SU-DHL-6 (cell line): ENCODE measurements at regions not wholly inside any gene's neighbourhood (a gene's known extent, or its start where the extent isn't known, plus 50 kb on each side); places are given as distances from the start of the nearest gene placed in this dataset.

Experiments used
- EZH2phosphoT487 ChIP-seq: fragments of 200-600 bp; sonication (generic), shearing (Covaris generic); conservative IDR thresholded peaks from 2 replicates; pipeline ENCODE4 v1.6.1; 2018; ENCODE audit warnings: mild to moderate bottlenecking, antibody characterized with exemption, low read length, moderate library complexity, mixed read lengths
- TF ChIP-seq, protein P1 (sequence below): fragments of 200-600 bp; sonication (generic); IDR thresholded peaks from one replicate; pipeline ENCODE4 v1.5.1; 2017; ENCODE audit warnings: antibody characterized with exemption, mild to moderate bottlenecking, low read length, moderate library complexity; ENCODE audit not compliant: insufficient read depth, poor library complexity, severe bottlenecking

DNA sequence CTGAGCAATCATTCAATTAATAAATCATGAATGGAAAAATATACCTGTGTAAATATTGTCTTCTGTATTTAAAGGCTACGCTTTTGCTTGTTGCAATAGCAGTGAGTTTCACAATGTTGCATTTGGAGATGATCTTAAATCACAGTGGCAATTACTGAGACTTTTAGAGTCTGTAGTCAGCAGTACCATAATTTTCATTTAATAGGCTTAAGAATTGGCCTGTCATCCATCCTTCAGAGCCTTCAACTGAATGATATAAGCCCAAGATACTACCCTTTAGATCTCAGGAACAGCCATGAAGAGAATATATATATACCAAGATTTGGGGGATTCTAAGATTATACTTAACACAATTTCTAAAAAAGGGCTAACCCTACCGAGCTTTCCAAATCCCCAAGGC, 458.1 kb downstream of the GBE1 start:
- TF ChIP-seq, protein P1, sequence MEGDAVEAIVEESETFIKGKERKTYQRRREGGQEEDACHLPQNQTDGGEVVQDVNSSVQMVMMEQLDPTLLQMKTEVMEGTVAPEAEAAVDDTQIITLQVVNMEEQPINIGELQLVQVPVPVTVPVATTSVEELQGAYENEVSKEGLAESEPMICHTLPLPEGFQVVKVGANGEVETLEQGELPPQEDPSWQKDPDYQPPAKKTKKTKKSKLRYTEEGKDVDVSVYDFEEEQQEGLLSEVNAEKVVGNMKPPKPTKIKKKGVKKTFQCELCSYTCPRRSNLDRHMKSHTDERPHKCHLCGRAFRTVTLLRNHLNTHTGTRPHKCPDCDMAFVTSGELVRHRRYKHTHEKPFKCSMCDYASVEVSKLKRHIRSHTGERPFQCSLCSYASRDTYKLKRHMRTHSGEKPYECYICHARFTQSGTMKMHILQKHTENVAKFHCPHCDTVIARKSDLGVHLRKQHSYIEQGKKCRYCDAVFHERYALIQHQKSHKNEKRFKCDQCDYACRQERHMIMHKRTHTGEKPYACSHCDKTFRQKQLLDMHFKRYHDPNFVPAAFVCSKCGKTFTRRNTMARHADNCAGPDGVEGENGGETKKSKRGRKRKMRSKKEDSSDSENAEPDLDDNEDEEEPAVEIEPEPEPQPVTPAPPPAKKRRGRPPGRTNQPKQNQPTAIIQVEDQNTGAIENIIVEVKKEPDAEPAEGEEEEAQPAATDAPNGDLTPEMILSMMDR = no peak
- no peak for TF ChIP-seq EZH2phosphoT487
